A549 (cell line): ENCODE measurements at regions not wholly inside any gene's neighbourhood (a gene's known extent, or its start where the extent isn't known, plus 50 kb on each side); places are given as distances from the start of the nearest gene placed in this dataset.

Experiments
- ATAC-seq, 2 experiments: fragments of 200-7000 bp in 1 of 2; fragments of >200 bp in 1 of 2; cut with Nextera tagmentation in 1 of 2; cut with Tn5 transposase in 1 of 2; 3 replicates each; pipeline versions ENCODE4 v1.8.0 to v1.9.1; 2018 to 2020; ENCODE audit warnings: mild to moderate bottlenecking in 1 of 2, moderate library complexity in 1 of 2
- CTCF ChIA-PET: fragments of 300-600 bp; sonication (Branson Sonifier 250); formaldehyde crosslinking; extraction: SDS; loops from one replicate; lab custom pipeline; 2021; ENCODE audit warnings: antibody characterized with exemption, inconsistent platforms; lab: Yijun Ruan, JAX
- POLR2A ChIA-PET: fragments of 350-600 bp; formaldehyde crosslinking; extraction: SDS; loops from one replicate; lab custom pipeline; 2021; ENCODE audit warnings: antibody characterized with exemption, inconsistent platforms; lab: Yijun Ruan, JAX
- DNase-seq, 2 experiments: peaks; one replicate each; pipeline versions ENCODE4 v3.0.0 to v3.0.0-alpha.2; 2011 to 2016; ENCODE audit warnings: low read depth in 1 of 2, low spot score in 1 of 2
- FAIRE-seq: peaks from 2 replicates; lab custom pipeline; 2011; peaks lifted over from hg19 to GRCh38; lab: Jason Lieb, UNC
- H3K27ac ChIP-seq, 2 experiments: fragments of >200 bp; sonication (Bioruptor Twin); formaldehyde crosslinking; 3 replicates each; pipeline ENCODE4 v1.5.1; 2016 to 2017
- H3K4me1 ChIP-seq: fragments of >200 bp; sonication (Bioruptor Twin); formaldehyde crosslinking; 3 replicates; pipeline ENCODE4 v1.6.1; 2016
- H3K4me2 ChIP-seq: fragments of >200 bp; sonication (Bioruptor Twin); formaldehyde crosslinking; 3 replicates; pipeline ENCODE4 v1.6.1; 2016
- H3K4me3 ChIP-seq: fragments of >200 bp; sonication (Bioruptor Twin); formaldehyde crosslinking; 3 replicates; pipeline ENCODE4 v1.5.1; 2016
- H3K9me3 ChIP-seq: fragments of >200 bp; sonication (Bioruptor Twin); formaldehyde crosslinking; 3 replicates; pipeline ENCODE4 v1.6.1; 2016
- CBX2 ChIP-seq: fragments of 200-600 bp; sonication (generic); IDR thresholded peaks from 2 replicates; pipeline ENCODE4 v1.6.1; 2016; ENCODE audit warnings: low read depth, mild to moderate bottlenecking, borderline replicate concordance
- CHD2 ChIP-seq: fragments of 150-350 bp; IDR thresholded peaks from 2 replicates; pipeline ENCODE4 v1.6.1; 2014; ENCODE audit warnings: low read length; ENCODE audit not compliant: partially characterized antibody
- EHF ChIP-seq: fragments of 250-450 bp; sonication (Bioruptor Pico); IDR thresholded peaks from 2 replicates; pipeline ENCODE4 v1.5.0; 2020; ENCODE audit warnings: mild to moderate bottlenecking
- EHMT2 ChIP-seq: fragments of 200-600 bp; sonication (generic); IDR thresholded peaks from 2 replicates; pipeline ENCODE4 v1.6.1; 2016; ENCODE audit warnings: antibody characterized with exemption, low read depth, mild to moderate bottlenecking, moderate library complexity
- EP300 ChIP-seq, 2 experiments: fragments of >200 bp; sonication (Bioruptor Twin); formaldehyde crosslinking; IDR thresholded peaks; 2 replicates in 1 of 2; 3 replicates in 1 of 2; pipeline ENCODE4 v1.6.1; 2016 to 2017
- ESRRA ChIP-seq: fragments of 150-350 bp; IDR thresholded peaks from 2 replicates; pipeline ENCODE4 v1.6.1; 2014; ENCODE audit warnings: mild to moderate bottlenecking, low read length, borderline replicate concordance
- HOXB5 ChIP-seq: fragments of 250-450 bp; sonication (Bioruptor Pico); IDR thresholded peaks from 2 replicates; pipeline ENCODE4 v1.5.0; 2020; ENCODE audit warnings: mild to moderate bottlenecking, moderate library complexity
- JUNB ChIP-seq: fragments of >200 bp; sonication (Bioruptor Twin); formaldehyde crosslinking; IDR thresholded peaks from 2 replicates; pipeline ENCODE4 v1.6.1; 2016
- KDM5A ChIP-seq: fragments of 200-600 bp; sonication (generic); IDR thresholded peaks from 2 replicates; pipeline ENCODE4 v1.6.1; 2016; ENCODE audit warnings: antibody characterized with exemption, mild to moderate bottlenecking
- NR3C1 ChIP-seq: fragments of >200 bp; sonication (Bioruptor Twin); formaldehyde crosslinking; IDR thresholded peaks from 3 replicates; pipeline ENCODE4 v1.6.1; 2017
- POLR2A ChIP-seq: IDR thresholded peaks from 2 replicates; pipeline ENCODE4 v1.6.1; 2012; ENCODE audit warnings: mild to moderate bottlenecking, low read length
- RAD21 ChIP-seq, 2 experiments: fragments of >200 bp in 1 of 2; sonication (Bioruptor Twin) in 1 of 2; formaldehyde crosslinking in 1 of 2; IDR thresholded peaks in 1 of 2; conservative IDR thresholded peaks in 1 of 2; 2 replicates in 1 of 2; 3 replicates in 1 of 2; pipeline ENCODE4 v1.6.1; 2012 to 2018; ENCODE audit warnings: inconsistent platforms in 1 of 2
- RARB ChIP-seq: fragments of 250-450 bp; sonication (Bioruptor Pico); IDR thresholded peaks from 2 replicates; pipeline ENCODE4 v1.8.0; 2021; ENCODE audit warnings: mild to moderate bottlenecking, moderate library complexity
- RCOR1 ChIP-seq: fragments of 150-350 bp; IDR thresholded peaks from 2 replicates; pipeline ENCODE4 v1.6.1; 2014; ENCODE audit warnings: antibody characterized with exemption, low read length, low read depth
- RFX5 ChIP-seq: fragments of 450-650 bp; IDR thresholded peaks from 2 replicates; pipeline ENCODE4 v1.7.1; 2014; ENCODE audit warnings: antibody characterized with exemption, mild to moderate bottlenecking, moderate library complexity
- SMC3 ChIP-seq: fragments of >200 bp; sonication (Bioruptor Twin); formaldehyde crosslinking; IDR thresholded peaks from 3 replicates; pipeline ENCODE4 v1.6.1; 2018; ENCODE audit warnings: inconsistent platforms
- SREBF2 ChIP-seq: fragments of 450-650 bp; IDR thresholded peaks from 2 replicates; pipeline ENCODE4 v1.6.1; 2014; ENCODE audit warnings: mild to moderate bottlenecking, moderate library complexity
- TP53 ChIP-seq: fragments of 250-450 bp; sonication (Bioruptor Pico); IDR thresholded peaks from 2 replicates; pipeline ENCODE4 v1.5.0; 2021; ENCODE audit warnings: mild to moderate bottlenecking, moderate library complexity
- ZC3H11A ChIP-seq: fragments of 450-650 bp; IDR thresholded peaks from 2 replicates; pipeline ENCODE4 v1.6.1; 2014; ENCODE audit warnings: antibody characterized with exemption, mild to moderate bottlenecking
- ZFP36 ChIP-seq: fragments of 450-650 bp; IDR thresholded peaks from 2 replicates; pipeline ENCODE4 v1.6.1; 2014; ENCODE audit warnings: borderline replicate concordance; ENCODE audit not compliant: partially characterized antibody
- ZNF302 ChIP-seq: fragments of 250-450 bp; sonication (Bioruptor Pico); IDR thresholded peaks from 2 replicates; pipeline ENCODE4 v1.9.0; 2021; ENCODE audit warnings: inconsistent platforms, mild to moderate bottlenecking, moderate library complexity
- ZSCAN20 ChIP-seq: fragments of 250-450 bp; sonication (Bioruptor Pico); IDR thresholded peaks from 2 replicates; pipeline ENCODE4 v1.8.0; 2022; ENCODE audit warnings: mild to moderate bottlenecking, moderate library complexity
- WGBS: methylation state at CpG from one replicate; pipeline ENCODE4 v1.1.6; 2017; ENCODE audit errors: missing lambda C conversion rate; 5-methylcytosine and 5-hydroxymethylcytosine counted together
- TF ChIP-seq, protein P1 (sequence below): fragments of 200-600 bp; sonication (generic); IDR thresholded peaks from 2 replicates; pipeline ENCODE4 v1.6.1; 2016; ENCODE audit warnings: antibody characterized with exemption, mild to moderate bottlenecking, moderate library complexity
- TF ChIP-seq, protein P2 (sequence below): fragments of 150-350 bp; IDR thresholded peaks from 2 replicates; pipeline ENCODE4 v1.6.1; 2014; ENCODE audit warnings: low read depth, mild to moderate bottlenecking, low read length
- TF ChIP-seq, protein P3 (sequence below): IDR thresholded peaks from 2 replicates; pipeline ENCODE4 v1.6.1; 2012
- TF ChIP-seq, protein P4 (sequence below): IDR thresholded peaks from 2 replicates; pipeline ENCODE4 v1.6.1; 2012

DNA sequence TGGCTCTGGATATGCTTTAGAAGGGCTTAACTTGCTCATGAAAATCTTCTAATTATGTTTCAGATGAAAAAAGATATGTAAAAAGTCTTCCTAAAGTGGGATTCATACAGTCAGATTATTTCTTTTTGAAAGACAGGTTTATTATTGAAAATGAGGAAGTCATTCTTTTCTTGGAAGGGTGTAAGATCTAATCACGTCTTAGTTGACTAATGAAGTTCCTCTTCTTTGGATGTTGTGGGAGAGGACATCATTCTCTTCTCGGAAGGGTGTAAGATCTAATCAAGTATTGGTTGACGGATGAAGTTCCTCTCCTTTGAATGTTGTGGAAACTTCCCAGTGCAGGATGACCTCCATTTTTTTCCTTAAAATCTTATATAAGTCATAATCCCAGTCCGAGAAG lies 74.9 kb downstream of the ALG10 start:
- no peaks in the 10 kb centered on the region for H3K9me3 ChIP-seq
- ChIA-PET POLR2A (no interaction called here), CTCF (no interaction called here)
- H3K4me3 ChIP-seq, result no peak overlapping the region
- WGBS, result 26% methylated on average over 4 of the region's 4 CpGs
- TF ChIP-seq EP300 (IDR thresholded peaks at IDR 0.05) (no peak), RCOR1 (no peak), ZSCAN20 (CRISPR knock-in tag) (no peak), RARB (CRISPR knock-in tag) (no peak), POLR2A (no peak), ZC3H11A (no peak), RFX5 (no peak), HOXB5 (CRISPR knock-in tag) (no peak), TP53 (no peak), ZNF302 (no peak), EHMT2 (no peak)
- TF ChIP-seq, protein P1, sequence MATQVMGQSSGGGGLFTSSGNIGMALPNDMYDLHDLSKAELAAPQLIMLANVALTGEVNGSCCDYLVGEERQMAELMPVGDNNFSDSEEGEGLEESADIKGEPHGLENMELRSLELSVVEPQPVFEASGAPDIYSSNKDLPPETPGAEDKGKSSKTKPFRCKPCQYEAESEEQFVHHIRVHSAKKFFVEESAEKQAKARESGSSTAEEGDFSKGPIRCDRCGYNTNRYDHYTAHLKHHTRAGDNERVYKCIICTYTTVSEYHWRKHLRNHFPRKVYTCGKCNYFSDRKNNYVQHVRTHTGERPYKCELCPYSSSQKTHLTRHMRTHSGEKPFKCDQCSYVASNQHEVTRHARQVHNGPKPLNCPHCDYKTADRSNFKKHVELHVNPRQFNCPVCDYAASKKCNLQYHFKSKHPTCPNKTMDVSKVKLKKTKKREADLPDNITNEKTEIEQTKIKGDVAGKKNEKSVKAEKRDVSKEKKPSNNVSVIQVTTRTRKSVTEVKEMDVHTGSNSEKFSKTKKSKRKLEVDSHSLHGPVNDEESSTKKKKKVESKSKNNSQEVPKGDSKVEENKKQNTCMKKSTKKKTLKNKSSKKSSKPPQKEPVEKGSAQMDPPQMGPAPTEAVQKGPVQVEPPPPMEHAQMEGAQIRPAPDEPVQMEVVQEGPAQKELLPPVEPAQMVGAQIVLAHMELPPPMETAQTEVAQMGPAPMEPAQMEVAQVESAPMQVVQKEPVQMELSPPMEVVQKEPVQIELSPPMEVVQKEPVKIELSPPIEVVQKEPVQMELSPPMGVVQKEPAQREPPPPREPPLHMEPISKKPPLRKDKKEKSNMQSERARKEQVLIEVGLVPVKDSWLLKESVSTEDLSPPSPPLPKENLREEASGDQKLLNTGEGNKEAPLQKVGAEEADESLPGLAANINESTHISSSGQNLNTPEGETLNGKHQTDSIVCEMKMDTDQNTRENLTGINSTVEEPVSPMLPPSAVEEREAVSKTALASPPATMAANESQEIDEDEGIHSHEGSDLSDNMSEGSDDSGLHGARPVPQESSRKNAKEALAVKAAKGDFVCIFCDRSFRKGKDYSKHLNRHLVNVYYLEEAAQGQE, result no peak
- TF ChIP-seq, protein P2, sequence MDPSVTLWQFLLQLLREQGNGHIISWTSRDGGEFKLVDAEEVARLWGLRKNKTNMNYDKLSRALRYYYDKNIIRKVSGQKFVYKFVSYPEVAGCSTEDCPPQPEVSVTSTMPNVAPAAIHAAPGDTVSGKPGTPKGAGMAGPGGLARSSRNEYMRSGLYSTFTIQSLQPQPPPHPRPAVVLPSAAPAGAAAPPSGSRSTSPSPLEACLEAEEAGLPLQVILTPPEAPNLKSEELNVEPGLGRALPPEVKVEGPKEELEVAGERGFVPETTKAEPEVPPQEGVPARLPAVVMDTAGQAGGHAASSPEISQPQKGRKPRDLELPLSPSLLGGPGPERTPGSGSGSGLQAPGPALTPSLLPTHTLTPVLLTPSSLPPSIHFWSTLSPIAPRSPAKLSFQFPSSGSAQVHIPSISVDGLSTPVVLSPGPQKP, result no peak
- no peaks in the 10 kb centered on the region for H3K4me1 ChIP-seq
- ATAC-seq, result no peak
- no peak overlapping the region for H3K4me2 ChIP-seq
- no peak for DNase-seq
- no peak overlapping the region for H3K27ac ChIP-seq
- no peak for FAIRE-seq

DNA sequence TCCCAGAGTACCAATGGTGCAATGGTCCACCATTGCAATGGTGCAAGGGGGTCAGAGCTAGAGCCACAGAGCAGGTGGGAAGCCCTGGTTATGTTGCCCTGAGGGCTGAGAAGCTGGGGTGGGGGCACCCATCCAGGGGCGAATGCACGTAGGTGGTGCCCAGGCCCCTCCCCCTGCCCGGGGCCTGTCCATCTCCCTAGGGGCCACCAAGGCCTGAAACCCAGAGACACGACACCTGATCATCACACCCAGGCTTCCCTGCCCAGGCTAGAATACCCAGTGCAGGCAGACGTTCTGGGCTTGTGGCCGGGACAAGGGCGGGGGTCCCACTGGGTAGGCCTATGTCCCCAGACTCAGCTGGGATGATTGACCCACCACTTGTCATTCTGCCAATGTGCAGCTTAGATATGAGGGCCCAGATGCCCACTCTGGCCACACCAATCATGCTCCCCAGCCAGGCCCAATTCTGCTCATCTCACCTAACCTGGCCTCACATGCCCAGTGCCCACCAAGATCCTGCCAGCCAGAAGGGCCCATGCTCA lies 83.2 kb downstream of the ALG10 start:
- no peak for DNase-seq
- CTCF ChIA-PET, result interaction anchor here (1.2 kb wide), 1 partner anchor 17 kb away, joined by 4 read pairs; no protein-coding TSS in a partner anchor
- FAIRE-seq, result no peak
- H3K4me3 ChIP-seq, result no peak overlapping the region
- H3K27ac ChIP-seq, result no peak overlapping the region
- ATAC-seq, result no peak
- WGBS, result 10% methylated on average over 4 of the region's 7 CpGs
- no peaks in the 10 kb centered on the region for H3K4me1 ChIP-seq
- H3K4me2 ChIP-seq, result no peak overlapping the region
- no peaks in the 10 kb centered on the region for H3K9me3 ChIP-seq
- TF ChIP-seq JUNB, result no peak
- no peak for TF ChIP-seq EHF
- POLR2A ChIA-PET, result no interaction called here

DNA sequence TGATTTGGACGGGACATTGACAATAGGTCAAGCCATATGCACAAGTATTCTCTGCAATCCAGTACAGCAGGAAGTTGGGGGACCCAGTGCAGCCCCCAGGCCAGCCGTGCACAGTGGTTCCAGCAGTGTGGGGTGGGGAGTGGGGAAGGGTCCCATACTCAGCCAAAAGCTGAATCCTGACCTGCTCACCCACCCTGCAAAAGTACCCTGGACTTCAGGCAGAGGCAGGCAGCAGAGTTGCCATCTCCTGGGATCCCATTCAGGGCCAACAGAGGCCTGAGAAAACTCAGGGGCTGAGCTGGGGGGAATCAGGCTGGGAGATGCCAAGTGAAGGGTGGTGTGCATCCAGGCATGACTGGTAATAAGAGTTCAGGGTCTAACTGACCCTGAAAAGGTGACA lies 83.9 kb downstream of the ALG10 start:
- DNase-seq, result no peak
- Histone ChIP-seq H3K4me3 (no peak overlapping the region), H3K9me3 (no peaks in the 10 kb centered on the region)
- 21% methylated on average over 2 of the region's 2 CpGs for WGBS
- TF ChIP-seq, protein P2, result no peak
- TF ChIP-seq, all 56 proteins: peak for 0
- H3K4me2 ChIP-seq, result no peak overlapping the region
- ChIA-PET CTCF (no interaction called here), POLR2A (no interaction called here)
- no peak overlapping the region for H3K27ac ChIP-seq
- no peak for FAIRE-seq
- no peaks in the 10 kb centered on the region for H3K4me1 ChIP-seq
- no peak for ATAC-seq

DNA sequence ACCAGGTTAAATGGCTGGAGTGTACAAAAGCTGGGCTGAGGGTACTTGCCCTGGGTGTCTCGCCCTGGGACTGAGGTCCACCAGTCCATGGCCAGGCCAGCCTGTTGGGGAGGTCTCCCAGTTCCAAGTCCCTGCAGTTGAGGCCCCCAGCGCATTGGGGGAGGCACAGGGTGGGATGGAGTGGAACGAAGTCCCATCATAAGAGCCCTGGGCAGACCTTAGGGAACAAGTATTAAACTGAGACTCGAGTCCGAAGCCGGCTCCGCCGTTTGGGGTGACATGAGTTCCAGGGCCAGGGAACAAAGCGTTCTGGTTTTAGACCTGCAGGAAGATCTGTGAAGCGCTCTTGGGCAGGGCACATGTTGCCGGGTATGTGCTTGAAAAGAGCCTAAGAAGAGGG lies 84.7 kb downstream of the ALG10 start:
- POLR2A ChIA-PET, result no interaction called here
- no peaks in the 10 kb centered on the region for H3K9me3 ChIP-seq
- CTCF ChIA-PET, result no interaction called here
- TF ChIP-seq SMC3 (no peak), RAD21 (conservative IDR thresholded peaks at IDR 0.05 in 1 of 2, IDR thresholded peaks at IDR 0.05 in 1 of 2) (no peak), NR3C1 (no peak), CHD2 (no peak), ZSCAN20 (CRISPR knock-in tag) (no peak), ZNF302 (no peak), KDM5A (no peak), JUNB (no peak), CBX2 (no peak), ZFP36 (no peak), RFX5 (no peak), EHMT2 (no peak), ESRRA (no peak), SREBF2 (no peak), RARB (CRISPR knock-in tag) (no peak)
- TF ChIP-seq, protein P3, sequence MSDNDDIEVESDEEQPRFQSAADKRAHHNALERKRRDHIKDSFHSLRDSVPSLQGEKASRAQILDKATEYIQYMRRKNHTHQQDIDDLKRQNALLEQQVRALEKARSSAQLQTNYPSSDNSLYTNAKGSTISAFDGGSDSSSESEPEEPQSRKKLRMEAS, result no peak
- TF ChIP-seq, protein P4, sequence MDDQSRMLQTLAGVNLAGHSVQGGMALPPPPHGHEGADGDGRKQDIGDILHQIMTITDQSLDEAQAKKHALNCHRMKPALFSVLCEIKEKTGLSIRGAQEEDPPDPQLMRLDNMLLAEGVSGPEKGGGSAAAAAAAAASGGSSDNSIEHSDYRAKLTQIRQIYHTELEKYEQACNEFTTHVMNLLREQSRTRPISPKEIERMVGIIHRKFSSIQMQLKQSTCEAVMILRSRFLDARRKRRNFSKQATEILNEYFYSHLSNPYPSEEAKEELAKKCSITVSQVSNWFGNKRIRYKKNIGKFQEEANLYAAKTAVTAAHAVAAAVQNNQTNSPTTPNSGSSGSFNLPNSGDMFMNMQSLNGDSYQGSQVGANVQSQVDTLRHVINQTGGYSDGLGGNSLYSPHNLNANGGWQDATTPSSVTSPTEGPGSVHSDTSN, result no peak
- TF ChIP-seq, all 56 proteins: peak for 0
- no peaks in the 10 kb centered on the region for H3K4me1 ChIP-seq
- ATAC-seq (no peak), DNase-seq (no peak), FAIRE-seq (no peak)
- H3K27ac ChIP-seq, result no peak overlapping the region
- H3K4me2 ChIP-seq, result no peak overlapping the region
- H3K4me3 ChIP-seq, result no peak overlapping the region
- WGBS, result 57% methylated on average over 10 of the region's 11 CpGs
